ENCODE measurements at regions not wholly inside any gene's neighbourhood (a gene's known extent, or its start where the extent isn't known, plus 50 kb on each side); places are given as distances from the start of the nearest gene placed in this dataset.
A peak's percentile ranks its signal among the peaks of the same experiment; 100 is the strongest.

GRCh38 chr15:60126200-60126599 lies 122.1 kb downstream of the FOXB1 start:
- intact Hi-C loops (cut with DNase I) = loop anchor here (10.0 kb wide), 1 partner anchor 59 kb away; no protein-coding TSS in a partner anchor
- Histone ChIP-seq H3K4me1 (peaks cover 0 to 15% (median 14%) of the 10 kb centered on the region in 4 donors), H3K27ac (replicated peaks in 1 of 4) (no peak overlapping the region), H3K27me3 (peaks cover 0 to 17% (median 0%) of the 10 kb centered on the region in 4 donors), H3K36me3 (no peaks in the 10 kb centered on the region), H3K9me3 (no peaks in the 10 kb centered on the region), H3K4me3 (no peak overlapping the region)
- DNase-seq (ENCODE audit: extremely low spot score) = peak; percentile 72
- no peak for TF ChIP-seq CTCF (IDR thresholded peaks at IDR 0.05)
- no peak for TF ChIP-seq EP300 (IDR thresholded peaks at IDR 0.05)
- TF ChIP-seq POLR2AphosphoS5 (IDR thresholded peaks at IDR 0.05) = no peak
- no peak for TF ChIP-seq POLR2A (IDR thresholded peaks at IDR 0.05; ENCODE audit: low read depth)
- 81% methylated on average over 4 of the region's 4 CpGs for WGBS

GRCh38 chr15:60126661-60127060 lies 122.5 kb downstream of the FOXB1 start:
- no peak overlapping the region for H3K4me3 ChIP-seq
- no peak overlapping the region for H3K27ac ChIP-seq (replicated peaks in 1 of 4)
- H3K4me1 ChIP-seq = peaks cover 0 to 15% (median 14%) of the 10 kb centered on the region in 4 donors
- no peaks in the 10 kb centered on the region for H3K9me3 ChIP-seq
- 83% methylated on average over 5 of the region's 5 CpGs for WGBS
- intact Hi-C loops (cut with DNase I) = loop anchor here (10.0 kb wide), 1 partner anchor 58 kb away; no protein-coding TSS in a partner anchor
- DNase-seq (ENCODE audit: extremely low spot score) = no peak
- H3K36me3 ChIP-seq = no peaks in the 10 kb centered on the region
- TF ChIP-seq CTCF (IDR thresholded peaks at IDR 0.05) = no peak
- TF ChIP-seq POLR2A (IDR thresholded peaks at IDR 0.05; ENCODE audit: low read depth) = no peak
- TF ChIP-seq EP300 (IDR thresholded peaks at IDR 0.05) = no peak
- no peak for TF ChIP-seq POLR2AphosphoS5 (IDR thresholded peaks at IDR 0.05)
- peaks cover 0 to 14% (median 0%) of the 10 kb centered on the region in 4 donors for H3K27me3 ChIP-seq

GRCh38 chr15:60128000-60128376 lies 123.9 kb downstream of the FOXB1 start:
- TF ChIP-seq POLR2A (IDR thresholded peaks at IDR 0.05; ENCODE audit: low read depth) (no peak), POLR2AphosphoS5 (IDR thresholded peaks at IDR 0.05) (no peak), EP300 (IDR thresholded peaks at IDR 0.05) (no peak), CTCF (IDR thresholded peaks at IDR 0.05) (no peak)
- peak; percentile 89 for DNase-seq (ENCODE audit: extremely low spot score)
- intact Hi-C loops (cut with DNase I) = loop anchor here (10.0 kb wide), 1 partner anchor 57 kb away; no protein-coding TSS in a partner anchor
- no peaks in the 10 kb centered on the region for H3K9me3 ChIP-seq
- peak overlapping the region; percentile 61 to 81 (median 74) for H3K27ac ChIP-seq (replicated peaks in 1 of 4)
- H3K36me3 ChIP-seq = no peaks in the 10 kb centered on the region
- peaks cover 0 to 11% (median 0%) of the 10 kb centered on the region in 4 donors for H3K27me3 ChIP-seq
- 8% methylated on average over 5 of the region's 5 CpGs for WGBS
- H3K4me1 ChIP-seq = peaks cover 0 to 15% (median 14%) of the 10 kb centered on the region in 4 donors
- peak overlapping the region; percentile 54 to 62 (median 57) for H3K4me3 ChIP-seq

- TF ChIP-seq POLR2A (IDR thresholded peaks at IDR 0.05; ENCODE audit: low read depth) = no peak
- TF ChIP-seq CTCF (IDR thresholded peaks at IDR 0.05) = no peak
- TF ChIP-seq EP300 (IDR thresholded peaks at IDR 0.05) = no peak
- no peak for TF ChIP-seq POLR2AphosphoS5 (IDR thresholded peaks at IDR 0.05)
- 53% methylated on average over 5 of the region's 5 CpGs for WGBS
- H3K27ac ChIP-seq (replicated peaks in 1 of 4) = no peak overlapping the region
- H3K4me1 ChIP-seq = peaks cover 0 to 15% (median 14%) of the 10 kb centered on the region in 4 donors
- no peaks in the 10 kb centered on the region for H3K36me3 ChIP-seq
- peak; percentile 62 for DNase-seq (ENCODE audit: extremely low spot score)
- peaks cover 0 to 7% (median 0%) of the 10 kb centered on the region in 4 donors for H3K27me3 ChIP-seq
- intact Hi-C loops (cut with DNase I) = loop anchor here (10.0 kb wide), 1 partner anchor 56 kb away; no protein-coding TSS in a partner anchor
- H3K4me3 ChIP-seq = peak overlapping the region in 1 of 4 donors; percentile 62
- H3K9me3 ChIP-seq = no peaks in the 10 kb centered on the region
Observed at GRCh38 chr15:60128710-60129109, 124.6 kb downstream of the FOXB1 start.

GRCh38 chr15:60130398-60130797 lies 126.3 kb downstream of the FOXB1 start:
- 75% methylated on average over 1 of the region's 1 CpG for WGBS
- DNase-seq (ENCODE audit: extremely low spot score) = no peak
- no peaks in the 10 kb centered on the region for H3K9me3 ChIP-seq

More at GRCh38 chr15:60130398-60130797, 126.3 kb downstream of the FOXB1 start:
- no peak overlapping the region for H3K27ac ChIP-seq (replicated peaks in 1 of 4)
- H3K4me3 ChIP-seq = no peak overlapping the region
- peaks cover 0 to 17% (median 0%) of the 10 kb centered on the region in 4 donors for H3K27me3 ChIP-seq
- intact Hi-C loops (cut with DNase I) = no loop called here
- TF ChIP-seq CTCF (IDR thresholded peaks at IDR 0.05) = no peak
- no peak for TF ChIP-seq EP300 (IDR thresholded peaks at IDR 0.05)
- no peak for TF ChIP-seq POLR2A (IDR thresholded peaks at IDR 0.05; ENCODE audit: low read depth)
- no peak for TF ChIP-seq POLR2AphosphoS5 (IDR thresholded peaks at IDR 0.05)
- H3K36me3 ChIP-seq = no peaks in the 10 kb centered on the region
- H3K4me1 ChIP-seq = peaks cover 0 to 15% (median 14%) of the 10 kb centered on the region in 4 donors
